ENCODE measurements at regions not wholly inside any gene's neighbourhood (a gene's known extent, or its start where the extent isn't known, plus 50 kb on each side); places are given as distances from the start of the nearest gene placed in this dataset.

GRCh38 chr6:100130630-100131029 lies 136.6 kb upstream of the MCHR2 start:
- DNase-seq = no peak

GRCh38 chr6:100126790-100127484 lies 132.9 kb upstream of the MCHR2 start:
- no peak for DNase-seq

GRCh38 chr6:100121854-100122609 lies 128.0 kb upstream of the MCHR2 start:
- no peak for DNase-seq

GRCh38 chr6:100119261-100119660 lies 125.2 kb upstream of the MCHR2 start:
- no peak for DNase-seq

GRCh38 chr6:100118301-100118700 lies 124.3 kb upstream of the MCHR2 start:
- no peak for DNase-seq

- no peak for DNase-seq
Observed at GRCh38 chr6:100117680-100118079, 123.7 kb upstream of the MCHR2 start.

- DNase-seq = no peak
Observed at GRCh38 chr6:100116411-100117194, 122.6 kb upstream of the MCHR2 start.

- no peak for DNase-seq
Observed at GRCh38 chr6:100115407-100116101, 121.5 kb upstream of the MCHR2 start.

GRCh38 chr6:100112855-100113508 lies 119.0 kb upstream of the MCHR2 start:
- DNase-seq = no peak

GRCh38 chr6:100105919-100106529 lies 112.0 kb upstream of the MCHR2 start:
- DNase-seq = no peak

GRCh38 chr6:100105138-100105537 lies 111.1 kb upstream of the MCHR2 start:
- DNase-seq = no peak

- DNase-seq = no peak
Observed at GRCh38 chr6:100103931-100104330, 109.9 kb upstream of the MCHR2 start.

GRCh38 chr6:100103194-100103593 lies 109.2 kb upstream of the MCHR2 start:
- no peak for DNase-seq

- DNase-seq = no peak
Observed at GRCh38 chr6:100101644-100102043, 107.6 kb upstream of the MCHR2 start.

- no peak for DNase-seq
Observed at GRCh38 chr6:100100776-100101175, 106.8 kb upstream of the MCHR2 start.

- no peak for DNase-seq
Observed at GRCh38 chr6:100099189-100100074, 105.4 kb upstream of the MCHR2 start.

- DNase-seq = no peak
Observed at GRCh38 chr6:100096936-100097335, 102.9 kb upstream of the MCHR2 start.

GRCh38 chr6:100096341-100096740 lies 102.3 kb upstream of the MCHR2 start:
- DNase-seq = no peak

GRCh38 chr6:100093405-100093804 lies 99.4 kb upstream of the MCHR2 start:
- DNase-seq = no peak

- no peak for DNase-seq
Observed at GRCh38 chr6:100088009-100088408, 94.0 kb upstream of the MCHR2 start.

- no peak for DNase-seq
Observed at GRCh38 chr6:100084991-100085364, 91.0 kb upstream of the MCHR2 start.
